GM12892 (cell line): ENCODE measurements at regions not wholly inside any gene's neighbourhood (a gene's known extent, or its start where the extent isn't known, plus 50 kb on each side); places are given as distances from the start of the nearest gene placed in this dataset.

Experiments used
- POLR2A ChIP-seq: IDR thresholded peaks from 2 replicates; pipeline ENCODE4 v1.6.1; 2011; ENCODE audit warnings: low read depth, low read length, control low read depth
- POLR2AphosphoS5 ChIP-seq: IDR thresholded peaks from 2 replicates; pipeline ENCODE4 v1.6.1; 2011; ENCODE audit warnings: low read depth, low read length, control low read depth

DNA sequence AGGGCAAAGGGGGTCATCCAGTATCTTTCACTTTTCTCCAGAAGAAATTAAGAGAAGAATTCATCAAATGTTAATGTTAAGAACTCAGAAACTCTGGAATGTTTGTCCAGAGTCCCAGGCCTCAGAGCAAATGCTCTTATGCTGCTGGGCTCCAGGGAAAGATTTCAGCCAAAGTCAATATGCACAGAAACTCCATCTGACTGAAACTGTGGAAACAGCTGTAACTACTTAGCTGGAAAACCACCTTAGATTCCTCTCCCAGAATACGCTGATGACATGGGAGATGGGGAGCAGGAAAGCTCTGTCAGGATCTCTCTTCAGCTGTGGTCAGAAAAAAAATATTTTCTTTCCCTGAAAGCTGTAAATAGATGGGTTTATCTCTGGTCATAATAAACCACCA is 559.6 kb downstream of the RFPL4B start:
- TF ChIP-seq POLR2A (no peak), POLR2AphosphoS5 (no peak)
